Pons (tissue), 1 donor: ENCODE measurements at regions not wholly inside any gene's neighbourhood (a gene's known extent, or its start where the extent isn't known, plus 50 kb on each side); places are given as distances from the start of the nearest gene placed in this dataset.
"Not testable (repeated sequence)": the region's sequence is repeated elsewhere in the genome, so short reads cannot be mapped to it uniquely, and the experiment has no call there.

Source experiments
- DNase-seq: peaks from one replicate; pipeline ENCODE4 v3.0.0-alpha.2; 2016; ENCODE audit warnings: low spot score

GRCh38 chr13:75178436-75178835, 303.5 kb downstream of the TBC1D4 start:
- no peak for DNase-seq

DNA sequence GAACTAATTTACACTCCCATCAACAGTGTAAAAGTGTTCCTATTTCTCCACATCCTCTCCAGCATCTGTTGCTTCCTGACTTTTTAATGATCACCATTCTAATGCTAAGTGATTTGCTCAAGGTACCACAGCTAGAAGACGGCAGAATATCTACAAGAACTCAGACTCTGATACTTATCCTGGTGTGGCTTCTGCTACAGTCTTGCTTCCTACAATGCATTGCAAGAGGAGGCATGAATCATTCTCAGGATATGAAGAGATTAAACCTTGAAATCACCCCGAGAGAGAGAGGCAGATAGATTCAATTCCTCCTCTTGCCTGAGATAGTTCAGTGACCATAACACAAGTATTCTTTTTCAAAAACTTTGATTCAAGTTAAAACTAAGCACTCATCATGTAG, 306.4 kb downstream of the TBC1D4 start:
- DNase-seq: no peak

GRCh38 chr13:75175097-75175496, 306.9 kb downstream of the TBC1D4 start:
- DNase-seq: not testable (repeated sequence)

GRCh38 chr13:75174481-75174880, 307.5 kb downstream of the TBC1D4 start:
- no peak for DNase-seq

DNA sequence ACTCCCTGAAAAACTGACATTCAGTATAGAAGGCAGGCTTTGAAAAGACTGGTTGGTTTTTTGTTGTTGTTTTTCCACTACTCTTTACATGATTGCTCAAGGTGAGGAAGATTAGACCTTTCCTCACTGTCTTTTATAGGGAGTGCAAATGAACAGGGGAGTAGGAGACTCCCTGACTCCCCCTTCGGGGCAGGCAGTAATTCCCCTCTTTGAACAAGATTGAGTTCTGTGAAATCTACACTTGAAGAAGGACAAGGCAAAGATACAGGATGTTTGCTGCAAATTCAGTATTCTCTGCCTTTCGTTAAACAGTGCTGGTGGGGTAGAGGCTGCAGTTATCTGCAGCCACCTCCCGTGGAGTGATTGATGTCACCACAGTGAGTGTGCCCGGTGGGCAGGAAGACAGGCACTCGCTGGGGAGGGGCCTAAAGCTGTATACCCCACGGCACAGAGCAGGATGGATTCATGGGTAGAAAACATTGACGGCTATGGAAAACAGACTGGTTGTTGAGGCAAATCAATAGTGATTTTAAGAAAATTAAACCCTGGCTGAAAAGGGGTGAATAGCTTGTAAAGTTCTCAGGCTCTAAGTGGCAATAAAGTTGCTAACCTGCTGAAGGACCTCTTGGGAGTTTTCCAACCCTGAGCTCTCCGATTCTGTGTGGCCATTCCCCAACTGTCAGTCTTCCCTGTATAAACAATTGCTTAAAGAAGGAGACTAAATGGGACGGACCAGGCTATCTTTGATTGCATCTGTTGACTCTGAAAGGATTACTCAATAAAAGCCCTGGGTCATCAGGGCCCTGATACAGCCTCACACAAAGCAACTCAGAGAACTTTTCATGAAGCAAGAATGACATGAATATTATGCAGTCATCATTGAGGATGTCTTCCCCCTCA, 308.3 kb downstream of the TBC1D4 start:
- no peak for DNase-seq

GRCh38 chr13:75170311-75170710, 311.7 kb downstream of the TBC1D4 start:
- no peak for DNase-seq

DNA sequence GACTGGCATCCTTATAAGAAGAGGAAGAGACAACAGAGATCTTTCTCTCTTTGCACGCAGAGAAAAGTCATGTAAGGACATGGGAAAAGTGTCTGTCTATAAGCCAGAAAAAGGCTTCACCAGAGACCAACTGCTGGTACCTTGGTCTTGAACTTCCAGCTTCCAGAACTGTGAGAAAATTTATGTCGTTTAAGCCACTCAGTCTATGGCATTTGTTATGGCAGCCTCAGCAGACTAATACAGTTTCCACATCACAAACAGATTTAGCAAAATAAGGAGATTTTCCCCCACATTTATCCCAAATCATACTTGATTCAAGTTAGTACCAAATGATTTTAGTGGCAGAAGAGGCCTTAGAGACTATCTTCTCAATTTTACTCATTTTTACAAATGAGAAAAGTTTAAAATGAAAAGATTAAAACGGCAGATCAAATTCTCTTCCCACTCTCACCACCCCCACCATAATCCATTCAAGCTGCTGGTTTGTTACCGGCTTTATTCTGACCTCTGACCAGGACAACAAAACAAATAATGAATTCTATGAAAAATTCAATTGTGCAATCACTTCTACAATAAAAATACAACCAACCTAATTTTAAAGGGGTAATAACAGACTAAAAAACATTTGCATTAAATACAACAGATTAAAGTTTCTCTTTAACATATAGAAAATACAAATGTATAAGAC, 316.3 kb downstream of the TBC1D4 start:
- DNase-seq: no peak

GRCh38 chr13:75161804-75162203, 320.2 kb downstream of the TBC1D4 start:
- no peak for DNase-seq

- no peak for DNase-seq
These were observed 321.0 kb downstream of the TBC1D4 start for GRCh38 chr13:75160984-75161383.

DNA sequence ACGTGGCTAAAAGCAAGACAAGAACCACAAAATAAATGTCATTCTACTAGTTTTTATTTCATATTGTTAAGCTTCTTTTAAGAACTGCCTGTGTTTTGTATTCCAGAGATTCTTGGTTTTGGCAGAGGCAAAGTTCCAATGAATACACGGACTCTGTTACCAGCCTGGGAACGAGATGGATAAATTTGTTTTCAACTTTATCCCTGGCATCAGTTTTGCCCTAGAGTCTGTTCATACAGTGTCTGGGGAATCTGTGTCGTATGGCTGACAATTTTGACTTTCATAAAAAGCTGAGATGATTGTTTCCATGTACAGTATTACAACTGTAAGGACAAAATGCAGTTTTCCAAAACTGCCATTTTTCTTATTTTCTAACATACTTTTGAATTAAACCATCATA, 327.6 kb downstream of the TBC1D4 start:
- DNase-seq: no peak

GRCh38 chr13:75153834-75154233, 328.1 kb downstream of the TBC1D4 start:
- no peak for DNase-seq

GRCh38 chr13:75153386-75153785, 328.6 kb downstream of the TBC1D4 start:
- DNase-seq: no peak

DNA sequence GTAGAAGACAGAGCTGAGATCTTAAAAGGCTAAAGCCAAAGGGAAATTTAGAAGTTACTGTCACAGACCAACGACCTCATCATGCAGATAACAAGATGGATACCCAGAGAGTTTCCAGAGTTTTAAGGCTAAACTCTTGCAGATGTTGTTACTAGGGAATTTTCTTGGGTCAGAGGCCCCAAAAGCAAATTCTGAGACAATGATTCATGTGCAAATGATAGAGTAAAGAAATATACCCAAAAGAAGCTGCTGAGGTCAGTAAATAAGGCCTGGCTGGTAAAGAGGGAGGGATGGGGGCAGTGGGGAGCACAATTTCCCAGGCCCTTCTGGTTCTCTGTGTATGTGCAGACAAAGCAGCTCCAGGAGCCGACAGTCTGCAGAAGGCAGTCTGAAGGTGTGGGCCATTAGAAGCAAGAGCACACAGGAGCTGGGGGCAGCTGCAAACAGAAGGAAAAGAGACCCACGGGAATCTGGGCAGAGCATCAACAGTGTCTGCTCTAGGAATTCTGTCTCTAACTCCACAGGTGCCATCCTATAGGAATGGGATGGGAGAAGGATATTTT, 330.8 kb downstream of the TBC1D4 start:
- no peak for DNase-seq

DNA sequence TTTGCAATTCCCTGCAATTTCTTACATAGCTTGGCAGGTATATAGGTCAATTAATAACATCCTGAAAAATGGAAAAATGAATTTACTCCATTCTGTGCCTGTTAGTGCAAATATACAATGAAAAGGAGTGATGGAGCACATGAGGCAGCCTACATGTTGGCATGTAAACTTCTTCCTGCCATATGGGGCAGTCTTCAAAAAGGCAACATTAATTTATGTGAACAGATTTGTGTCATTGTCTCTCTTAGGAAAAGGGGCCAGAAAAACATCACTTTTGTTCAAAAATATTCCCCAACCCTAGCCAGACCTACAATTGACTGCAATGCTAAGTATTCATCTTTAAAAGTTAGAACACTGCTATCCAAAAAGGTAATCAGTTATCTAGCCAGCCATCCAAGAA, 332.2 kb downstream of the TBC1D4 start:
- DNase-seq: no peak

GRCh38 chr13:75147946-75148345, 334.0 kb downstream of the TBC1D4 start:
- DNase-seq: no peak

- DNase-seq: no peak
These were observed 335.5 kb downstream of the TBC1D4 start for GRCh38 chr13:75146436-75146835.

DNA sequence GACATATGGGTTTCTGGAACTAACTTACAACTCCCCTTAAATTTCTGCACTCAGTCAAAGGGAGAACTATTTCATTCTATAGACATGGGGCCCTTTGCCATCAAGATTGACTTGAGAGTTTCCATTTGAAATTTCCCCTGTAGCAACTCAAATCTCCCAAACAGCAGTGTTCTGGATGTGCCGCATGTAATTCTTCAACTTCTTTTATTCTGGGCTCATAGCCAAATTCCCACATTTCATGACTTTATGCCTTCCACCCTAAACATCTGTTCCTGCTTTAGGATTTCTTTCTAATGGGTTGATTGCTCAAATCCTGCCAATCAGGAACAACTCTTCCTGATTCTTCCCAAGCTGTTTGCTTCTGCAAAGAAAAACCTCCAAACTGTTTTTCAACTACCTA, 336.0 kb downstream of the TBC1D4 start:
- DNase-seq: no peak

- DNase-seq: no peak
These were observed 342.7 kb downstream of the TBC1D4 start for GRCh38 chr13:75139291-75139690.

GRCh38 chr13:75137911-75138571, 343.9 kb downstream of the TBC1D4 start:
- no peak for DNase-seq

DNA sequence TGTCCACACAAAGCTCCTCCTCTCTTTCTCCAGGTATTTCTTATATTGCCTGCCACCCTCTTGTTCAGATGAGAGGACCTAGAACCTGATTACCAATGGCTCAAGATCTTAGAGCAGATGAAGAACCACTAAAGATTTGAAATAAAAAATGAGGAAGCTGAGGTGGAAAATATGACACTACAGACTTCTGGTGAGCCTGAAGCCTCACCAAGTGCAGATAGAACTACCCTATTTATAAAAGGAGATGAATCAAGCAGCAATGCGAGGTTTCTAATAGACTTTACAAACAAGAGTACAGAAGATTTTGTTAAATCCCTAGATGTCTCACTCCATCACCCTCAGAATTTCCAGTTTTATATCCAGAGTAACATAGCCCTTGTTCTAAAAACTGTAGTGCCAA, 345.8 kb downstream of the TBC1D4 start:
- no peak for DNase-seq

GRCh38 chr13:75135325-75135825, 346.6 kb downstream of the TBC1D4 start:
- DNase-seq: no peak
